GM12892 (cell line): ENCODE measurements at regions not wholly inside any gene's neighbourhood (a gene's known extent, or its start where the extent isn't known, plus 50 kb on each side); places are given as distances from the start of the nearest gene placed in this dataset.

Source experiments
- POLR2A ChIP-seq: IDR thresholded peaks from 2 replicates; pipeline ENCODE4 v1.6.1; 2011; ENCODE audit warnings: low read depth, low read length, control low read depth
- POLR2AphosphoS5 ChIP-seq: IDR thresholded peaks from 2 replicates; pipeline ENCODE4 v1.6.1; 2011; ENCODE audit warnings: low read depth, low read length, control low read depth

GRCh38 chrX:51975811-51976210 lies 82.4 kb downstream of the MAGED1 start:
- no peak for TF ChIP-seq POLR2AphosphoS5
- no peak for TF ChIP-seq POLR2A
